ENCODE measurements at regions not wholly inside any gene's neighbourhood (a gene's known extent, or its start where the extent isn't known, plus 50 kb on each side); places are given as distances from the start of the nearest gene placed in this dataset.

DNA sequence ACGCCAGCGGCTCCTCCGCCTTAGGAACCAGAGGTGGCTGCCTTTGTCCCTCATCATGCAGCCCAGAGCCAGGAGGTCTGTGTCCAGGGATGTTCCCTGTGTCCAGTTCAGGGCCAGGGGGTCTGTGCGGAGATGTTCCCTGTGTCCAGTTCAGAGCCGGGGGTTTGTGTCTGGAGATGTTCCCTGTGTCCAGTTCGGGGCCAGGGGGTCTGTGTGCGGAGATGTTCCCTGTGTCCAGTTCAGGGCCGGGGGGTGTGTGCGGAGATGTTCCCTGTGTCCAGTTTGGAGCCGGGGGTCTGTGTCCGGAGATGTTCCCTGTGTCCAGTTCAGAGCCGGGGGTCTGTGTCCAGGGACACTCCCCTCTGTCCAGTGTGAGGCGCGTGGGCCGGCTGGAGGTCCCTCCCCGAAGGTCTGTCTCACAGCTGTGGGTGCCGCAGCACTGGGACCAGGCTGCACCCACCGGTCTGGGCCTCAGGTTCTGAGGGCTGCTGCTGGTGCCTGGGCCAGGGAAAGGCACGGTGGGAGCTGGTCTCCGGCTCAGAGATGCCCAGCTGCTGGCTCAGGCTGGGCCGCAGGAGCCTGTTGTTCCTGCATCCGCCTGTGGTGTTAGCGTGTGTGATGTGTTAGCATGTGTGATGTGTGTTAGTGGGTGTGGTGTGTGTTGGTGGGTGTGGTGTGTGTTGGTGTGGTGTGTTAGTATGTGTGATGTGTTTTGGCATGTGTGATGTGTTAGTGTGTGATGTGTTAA lies 67.9 kb upstream of the CFAP46 start:
- Mint-ChIP-seq H3K36me3 (ENCODE audit: low read depth) (no peaks in the 10 kb centered on the region), H3K9me3 (no peaks in the 10 kb centered on the region), H3K4me1 (peaks cover 24% of the 10 kb centered on the region), H3K27ac (peak overlapping the region; percentile 51), H3K4me3 (no peak overlapping the region), H3K27me3 (ENCODE audit: low read depth, poor library complexity) (no peaks in the 10 kb centered on the region)
- DNase-seq = no peak
- TF ChIP-seq, protein P1, sequence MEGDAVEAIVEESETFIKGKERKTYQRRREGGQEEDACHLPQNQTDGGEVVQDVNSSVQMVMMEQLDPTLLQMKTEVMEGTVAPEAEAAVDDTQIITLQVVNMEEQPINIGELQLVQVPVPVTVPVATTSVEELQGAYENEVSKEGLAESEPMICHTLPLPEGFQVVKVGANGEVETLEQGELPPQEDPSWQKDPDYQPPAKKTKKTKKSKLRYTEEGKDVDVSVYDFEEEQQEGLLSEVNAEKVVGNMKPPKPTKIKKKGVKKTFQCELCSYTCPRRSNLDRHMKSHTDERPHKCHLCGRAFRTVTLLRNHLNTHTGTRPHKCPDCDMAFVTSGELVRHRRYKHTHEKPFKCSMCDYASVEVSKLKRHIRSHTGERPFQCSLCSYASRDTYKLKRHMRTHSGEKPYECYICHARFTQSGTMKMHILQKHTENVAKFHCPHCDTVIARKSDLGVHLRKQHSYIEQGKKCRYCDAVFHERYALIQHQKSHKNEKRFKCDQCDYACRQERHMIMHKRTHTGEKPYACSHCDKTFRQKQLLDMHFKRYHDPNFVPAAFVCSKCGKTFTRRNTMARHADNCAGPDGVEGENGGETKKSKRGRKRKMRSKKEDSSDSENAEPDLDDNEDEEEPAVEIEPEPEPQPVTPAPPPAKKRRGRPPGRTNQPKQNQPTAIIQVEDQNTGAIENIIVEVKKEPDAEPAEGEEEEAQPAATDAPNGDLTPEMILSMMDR (IDR thresholded peaks at IDR 0.05) = no peak

DNA sequence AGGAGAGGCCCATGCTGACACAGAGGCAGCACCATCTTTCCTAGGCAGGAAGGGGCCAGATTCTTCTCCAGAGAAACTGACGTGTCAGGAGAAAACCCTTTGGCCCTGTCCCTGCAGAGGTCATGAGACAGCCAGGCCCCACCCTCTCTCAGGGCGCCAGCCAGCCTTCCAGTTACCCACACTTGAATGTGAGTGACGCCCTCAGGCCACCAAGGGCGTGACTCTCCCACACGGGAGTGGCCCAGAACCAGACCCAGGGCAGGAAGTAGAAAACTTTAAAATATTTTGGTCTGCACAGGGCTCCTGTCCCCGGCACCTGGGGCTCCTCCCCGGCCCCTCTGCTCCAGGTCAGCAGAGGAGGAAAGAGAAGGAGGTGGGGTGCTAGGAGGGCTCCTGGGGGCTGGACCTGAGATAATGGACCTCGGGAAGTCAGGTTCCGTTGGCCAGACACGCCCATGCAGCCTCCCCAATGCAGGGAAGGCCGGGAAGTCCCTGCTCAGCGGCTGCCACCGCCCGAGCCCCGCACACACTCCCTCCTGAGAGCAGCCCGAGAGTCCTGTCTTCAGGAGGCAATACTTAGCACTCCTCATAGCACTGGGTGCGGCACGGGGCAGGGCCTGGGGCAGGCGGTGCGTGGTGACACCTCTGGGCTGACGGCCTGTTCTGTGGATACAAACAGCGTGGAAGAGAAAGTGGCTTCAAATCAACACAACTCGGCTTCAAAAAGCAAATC lies 67.0 kb upstream of the CFAP46 start:
- no peaks in the 10 kb centered on the region for H3K27me3 Mint-ChIP-seq (ENCODE audit: low read depth, poor library complexity)
- no peaks in the 10 kb centered on the region for H3K9me3 Mint-ChIP-seq
- no peaks in the 10 kb centered on the region for H3K36me3 Mint-ChIP-seq (ENCODE audit: low read depth)
- H3K27ac Mint-ChIP-seq = peak overlapping the region; percentile 57
- TF ChIP-seq, protein P1 (IDR thresholded peaks at IDR 0.05) = no peak
- H3K4me1 Mint-ChIP-seq = peaks cover 23% of the 10 kb centered on the region
- DNase-seq = no peak
- no peak overlapping the region for H3K4me3 Mint-ChIP-seq

DNA sequence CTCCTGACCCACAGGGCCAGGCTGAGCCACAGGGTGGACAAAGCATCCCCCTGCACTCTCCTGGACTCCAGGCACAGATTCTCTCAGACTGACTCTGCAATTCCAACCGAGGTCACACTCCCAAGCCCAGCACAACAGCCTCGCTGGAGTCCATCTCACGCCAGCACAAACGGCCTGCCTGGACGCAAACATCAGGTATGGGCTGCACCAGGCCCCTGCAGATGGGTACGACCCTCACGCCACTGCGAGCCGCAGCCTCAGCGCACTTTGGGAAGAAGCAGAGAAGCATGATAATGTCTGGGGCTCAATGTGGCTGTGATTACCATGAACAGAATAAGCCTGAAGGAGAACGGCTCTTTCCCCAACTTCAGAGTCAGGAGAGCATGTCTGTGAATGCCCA lies 66.4 kb upstream of the CFAP46 start:
- Mint-ChIP-seq H3K4me1 (peaks cover 23% of the 10 kb centered on the region), H3K36me3 (ENCODE audit: low read depth) (no peaks in the 10 kb centered on the region), H3K9me3 (no peaks in the 10 kb centered on the region), H3K4me3 (no peak overlapping the region), H3K27me3 (ENCODE audit: low read depth, poor library complexity) (no peaks in the 10 kb centered on the region), H3K27ac (peak overlapping the region; percentile 57)
- no peak for DNase-seq
- TF ChIP-seq, protein P1 (IDR thresholded peaks at IDR 0.05) = no peak

DNA sequence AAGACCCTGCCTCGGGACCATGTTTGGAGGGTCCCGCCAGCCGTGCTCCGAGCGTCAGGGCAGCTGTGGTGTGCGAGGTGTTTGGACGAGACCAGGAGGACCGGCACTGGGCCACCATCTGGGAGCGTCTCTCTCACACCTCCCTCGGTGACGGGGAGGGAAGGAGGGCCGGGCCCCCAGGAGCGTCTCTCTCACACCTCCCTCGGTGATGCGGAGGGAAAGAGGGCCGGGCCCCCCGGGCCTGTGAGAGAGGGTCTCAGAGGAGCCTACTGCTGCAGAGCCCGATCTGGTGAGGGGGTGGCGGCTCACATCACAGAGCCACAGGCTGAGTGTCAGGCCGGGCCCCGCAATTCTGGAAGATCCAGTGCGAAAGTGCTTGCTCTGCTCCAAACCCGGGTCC lies 65.8 kb upstream of the CFAP46 start:
- Mint-ChIP-seq H3K4me3 (no peak overlapping the region), H3K36me3 (ENCODE audit: low read depth) (no peaks in the 10 kb centered on the region), H3K9me3 (no peaks in the 10 kb centered on the region), H3K27ac (no peak overlapping the region), H3K27me3 (ENCODE audit: low read depth, poor library complexity) (no peaks in the 10 kb centered on the region), H3K4me1 (peaks cover 23% of the 10 kb centered on the region)
- no peak for DNase-seq
- TF ChIP-seq, protein P1 (IDR thresholded peaks at IDR 0.05) = no peak

DNA sequence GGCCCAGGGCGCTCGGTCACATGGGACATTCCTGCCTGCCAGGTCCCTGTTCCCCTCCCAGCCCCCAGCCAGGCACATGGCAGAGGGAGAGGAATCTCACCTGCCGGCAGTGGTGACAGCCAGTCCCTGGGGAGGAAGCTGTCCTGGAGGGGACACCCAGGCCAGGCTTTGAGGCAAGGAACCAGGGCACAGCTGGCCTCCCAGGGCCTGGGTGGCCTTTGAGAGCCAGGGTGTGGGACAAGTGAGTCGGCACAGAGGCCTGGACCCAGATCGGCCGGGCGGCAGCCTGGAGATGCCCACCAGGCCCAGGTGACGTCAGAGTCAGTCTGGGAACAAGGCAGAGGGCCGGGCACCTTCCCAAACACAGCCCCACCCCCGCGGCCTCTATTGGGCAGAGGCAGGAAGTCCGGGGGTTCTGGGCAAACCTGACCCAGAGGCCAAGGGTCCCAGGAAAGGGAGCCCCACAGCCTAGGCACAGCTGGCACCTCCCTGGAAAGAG lies 65.0 kb upstream of the CFAP46 start:
- Mint-ChIP-seq H3K4me3 (no peak overlapping the region), H3K4me1 (peaks cover 23% of the 10 kb centered on the region), H3K27ac (no peak overlapping the region), H3K36me3 (ENCODE audit: low read depth) (no peaks in the 10 kb centered on the region), H3K27me3 (ENCODE audit: low read depth, poor library complexity) (no peaks in the 10 kb centered on the region), H3K9me3 (no peaks in the 10 kb centered on the region)
- DNase-seq = no peak
- TF ChIP-seq, protein P1 (IDR thresholded peaks at IDR 0.05) = no peak
